Tibial nerve (tissue), 3 donors: ENCODE measurements at regions not wholly inside any gene's neighbourhood (a gene's known extent, or its start where the extent isn't known, plus 50 kb on each side); places are given as distances from the start of the nearest gene placed in this dataset.

Source experiments
- CTCF ChIP-seq, 5 experiments: fragments of 200-600 bp in 3 of 5; fragments of 450-650 bp in 2 of 5; sonication (generic) in 3 of 5; IDR thresholded peaks; one replicate each; pipeline ENCODE4 v1.5.1; 2016 to 2019; ENCODE audit warnings: antibody characterized with exemption in 5 of 5, mild to moderate bottlenecking in 3 of 5, moderate library complexity in 2 of 5
- POLR2A ChIP-seq, 2 donors: fragments of 450-650 bp; IDR thresholded peaks; one replicate each; pipeline ENCODE4 v1.6.1; 2017; ENCODE audit warnings: antibody characterized with exemption in 2 of 2, mild to moderate bottlenecking in 2 of 2, moderate library complexity in 2 of 2

- TF ChIP-seq CTCF (IDR thresholded peaks at IDR 0.05) (no peak), POLR2A (IDR thresholded peaks at IDR 0.05) (no peak)
These were observed 973.7 kb downstream of the REEP3 start for GRCh38 chr10:64494901-64495300.
